HG03342 (cell line): ENCODE measurements at regions not wholly inside any gene's neighbourhood (a gene's known extent, or its start where the extent isn't known, plus 50 kb on each side); places are given as distances from the start of the nearest gene placed in this dataset.

Experiments used
- ATAC-seq: cut with Tn5 transposase; IDR thresholded peaks from one replicate; pipeline ENCODE4 v1.9.1; 2021; ENCODE audit warnings: mild to moderate bottlenecking, moderate library complexity; ENCODE audit not compliant: unreplicated experiment

- no peak for ATAC-seq
Measured at GRCh38 chr9:14433351-14434157, 119.6 kb upstream of the NFIB start.

- no peak for ATAC-seq
Measured at GRCh38 chr9:14432666-14433350, 118.9 kb upstream of the NFIB start.

GRCh38 chr9:14428781-14429230, 114.9 kb upstream of the NFIB start:
- ATAC-seq, result peak; percentile 61

GRCh38 chr9:14427419-14427818, 113.5 kb upstream of the NFIB start:
- no peak for ATAC-seq

GRCh38 chr9:14424983-14425382, 111.0 kb upstream of the NFIB start:
- ATAC-seq, result no peak

GRCh38 chr9:14424289-14424688, 110.3 kb upstream of the NFIB start:
- no peak for ATAC-seq

- ATAC-seq, result no peak
Measured at GRCh38 chr9:14423815-14424261, 109.9 kb upstream of the NFIB start.

GRCh38 chr9:14421291-14421690, 107.3 kb upstream of the NFIB start:
- ATAC-seq, result no peak

GRCh38 chr9:14418941-14419937, 105.3 kb upstream of the NFIB start:
- no peak for ATAC-seq

GRCh38 chr9:14418301-14418940, 104.5 kb upstream of the NFIB start:
- no peak for ATAC-seq

GRCh38 chr9:14417237-14417636, 103.3 kb upstream of the NFIB start:
- ATAC-seq, result no peak

- no peak for ATAC-seq
Measured at GRCh38 chr9:14415947-14416346, 102.0 kb upstream of the NFIB start.

- no peak for ATAC-seq
Measured at GRCh38 chr9:14413812-14414211, 99.9 kb upstream of the NFIB start.

GRCh38 chr9:14412775-14413174, 98.8 kb upstream of the NFIB start:
- ATAC-seq, result no peak

GRCh38 chr9:14406463-14406862, 92.5 kb upstream of the NFIB start:
- ATAC-seq, result no peak

GRCh38 chr9:14405176-14405706, 91.3 kb upstream of the NFIB start:
- ATAC-seq, result no peak

GRCh38 chr9:14403081-14403480, 89.1 kb upstream of the NFIB start:
- ATAC-seq, result no peak

- no peak for ATAC-seq
Measured at GRCh38 chr9:14402583-14402982, 88.6 kb upstream of the NFIB start.

GRCh38 chr9:14401911-14402310, 88.0 kb upstream of the NFIB start:
- ATAC-seq, result no peak

GRCh38 chr9:14400658-14400995, 86.7 kb upstream of the NFIB start:
- ATAC-seq, result no peak
